Fibroblast of lung (primary cell): ENCODE measurements at regions not wholly inside any gene's neighbourhood (a gene's known extent, or its start where the extent isn't known, plus 50 kb on each side); places are given as distances from the start of the nearest gene placed in this dataset.

Experiments used
- DNase-seq, 2 donors: peaks; one replicate each; pipeline versions ENCODE4 v3.0.0 to v3.0.0-alpha.2; 2010; ENCODE audit warnings: low read depth in 2 of 2
- H2AFZ ChIP-seq: 2 replicates; pipeline ENCODE4 v1.5.1; 2012; ENCODE audit warnings: low read length, control low read depth, inconsistent platforms
- H3K27ac ChIP-seq: 2 replicates; pipeline ENCODE4 v1.5.1; 2011; ENCODE audit warnings: low read length, control low read depth; ENCODE audit not compliant: insufficient read depth
- H3K27me3 ChIP-seq: 2 replicates; pipeline ENCODE4 v1.5.1; 2011; ENCODE audit warnings: mild to moderate bottlenecking, low read length; ENCODE audit not compliant: control insufficient read depth, insufficient read depth
- H3K36me3 ChIP-seq: 2 replicates; pipeline ENCODE4 v1.5.1; 2011; ENCODE audit warnings: low read length; ENCODE audit not compliant: control insufficient read depth, insufficient read depth
- H3K4me1 ChIP-seq: 2 replicates; pipeline ENCODE4 v1.5.1; 2011; ENCODE audit warnings: low read length; ENCODE audit not compliant: control insufficient read depth, insufficient read depth; ENCODE audit errors: extremely low read depth
- H3K4me2 ChIP-seq: 2 replicates; pipeline ENCODE4 v1.5.1; 2011; ENCODE audit warnings: low read length, control low read depth; ENCODE audit not compliant: insufficient read depth; ENCODE audit errors: extremely low read depth
- H3K4me3 ChIP-seq, 4 experiments: fragments of 200-600 bp in 1 of 4; sonication (generic) in 1 of 4; replicated peaks in 1 of 4; 2 replicates each; pipeline ENCODE4 v1.5.1; 2011 to 2016; ENCODE audit warnings: low read length in 4 of 4, low read depth in 3 of 4, mild to moderate bottlenecking in 3 of 4, control low read depth in 2 of 4, inconsistent platforms in 1 of 4, mixed read lengths in 1 of 4; ENCODE audit not compliant: insufficient read depth in 1 of 4; ENCODE audit errors: control extremely low read depth in 1 of 4
- H3K79me2 ChIP-seq: 2 replicates; pipeline ENCODE4 v1.5.1; 2012; ENCODE audit warnings: mild to moderate bottlenecking, low read length, inconsistent platforms; ENCODE audit not compliant: control insufficient read depth, insufficient read depth
- H3K9ac ChIP-seq: 2 replicates; pipeline ENCODE4 v1.5.1; 2011; ENCODE audit warnings: mild to moderate bottlenecking, low read length, control low read depth; ENCODE audit not compliant: insufficient read depth
- H3K9me3 ChIP-seq: 2 replicates; pipeline ENCODE4 v1.5.1; 2012; ENCODE audit warnings: low read depth, low read length; ENCODE audit not compliant: control insufficient read depth, insufficient read depth
- H4K20me1 ChIP-seq: 2 replicates; pipeline ENCODE4 v1.5.1; 2011; ENCODE audit warnings: low read length; ENCODE audit not compliant: control insufficient read depth, insufficient read depth; ENCODE audit errors: extremely low read depth
- CTCF ChIP-seq, 2 donors: IDR thresholded peaks in 1 of 2; conservative IDR thresholded peaks in 1 of 2; 1 replicate in 1 of 2; 2 replicates in 1 of 2; pipeline ENCODE4 v1.5.1; 2011 to 2012; ENCODE audit warnings: low read length in 2 of 2, control low read depth in 1 of 2, inconsistent platforms in 1 of 2, low read depth in 1 of 2, mild to moderate bottlenecking in 1 of 2
- EZH2 ChIP-seq: IDR thresholded peaks from 2 replicates; pipeline ENCODE4 v1.5.1; 2012; ENCODE audit warnings: low read length, control low read depth, mild to moderate bottlenecking; ENCODE audit errors: missing control alignments

DNA sequence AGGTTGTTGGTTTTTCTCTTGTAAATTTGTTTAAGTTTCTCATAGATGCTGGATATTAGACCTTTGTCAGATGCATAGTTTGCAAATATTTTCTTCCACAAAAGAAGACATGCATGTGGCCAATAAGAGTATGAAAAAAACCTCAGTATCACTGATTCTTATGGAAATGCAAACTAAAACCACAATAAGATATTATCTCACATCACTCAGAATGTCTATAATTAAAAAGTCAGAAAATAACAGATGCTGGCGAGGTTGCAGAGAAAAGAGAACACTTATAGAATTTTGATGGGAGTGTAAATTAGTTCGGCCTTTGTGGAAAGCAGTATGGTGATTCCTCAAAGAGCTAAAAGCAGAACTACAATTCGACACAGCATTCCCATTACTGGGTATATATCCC lies 1355.6 kb downstream of the FAM133A start:
- Histone ChIP-seq H3K36me3 (no peaks in the 10 kb centered on the region), H3K4me2 (no peak overlapping the region), H3K27ac (no peak overlapping the region), H3K27me3 (no peaks in the 10 kb centered on the region), H3K9ac (no peak overlapping the region), H3K4me3 (no peak overlapping the region), H4K20me1 (no peaks in the 10 kb centered on the region), H3K9me3 (no peaks in the 10 kb centered on the region), H3K79me2 (no peaks in the 10 kb centered on the region), H2AFZ (no peak overlapping the region), H3K4me1 (no peaks in the 10 kb centered on the region)
- TF ChIP-seq CTCF (conservative IDR thresholded peaks at IDR 0.05 in 1 of 2, IDR thresholded peaks at IDR 0.05 in 1 of 2; ENCODE audit: low read depth in 1 of 2, low read length in 2 of 2), result no peak
- TF ChIP-seq EZH2, result no peak
- no peak for DNase-seq

GRCh38 chrX:95040104-95040503 lies 1366.1 kb downstream of the FAM133A start:
- no peak for DNase-seq
- H3K27me3 ChIP-seq, result no peaks in the 10 kb centered on the region
- H4K20me1 ChIP-seq, result no peaks in the 10 kb centered on the region
- H3K79me2 ChIP-seq, result no peaks in the 10 kb centered on the region
- no peaks in the 10 kb centered on the region for H3K9me3 ChIP-seq
- H3K9ac ChIP-seq, result no peak overlapping the region
- no peak overlapping the region for H3K4me2 ChIP-seq
- H2AFZ ChIP-seq, result no peak overlapping the region
- H3K4me3 ChIP-seq, result no peak overlapping the region
- no peak overlapping the region for H3K27ac ChIP-seq
- no peaks in the 10 kb centered on the region for H3K4me1 ChIP-seq
- no peaks in the 10 kb centered on the region for H3K36me3 ChIP-seq
- TF ChIP-seq CTCF (conservative IDR thresholded peaks at IDR 0.05 in 1 of 2, IDR thresholded peaks at IDR 0.05 in 1 of 2; ENCODE audit: low read depth in 1 of 2, low read length in 2 of 2) (no peak), EZH2 (no peak)

- H3K9ac ChIP-seq, result no peak overlapping the region
- TF ChIP-seq CTCF (conservative IDR thresholded peaks at IDR 0.05 in 1 of 2, IDR thresholded peaks at IDR 0.05 in 1 of 2; ENCODE audit: low read depth in 1 of 2, low read length in 2 of 2), result no peak
- no peaks in the 10 kb centered on the region for H3K9me3 ChIP-seq
- no peak overlapping the region for H2AFZ ChIP-seq
- H4K20me1 ChIP-seq, result no peaks in the 10 kb centered on the region
- H3K27ac ChIP-seq, result no peak overlapping the region
- H3K4me1 ChIP-seq, result no peaks in the 10 kb centered on the region
- no peaks in the 10 kb centered on the region for H3K36me3 ChIP-seq
- H3K4me3 ChIP-seq, result no peak overlapping the region
- no peaks in the 10 kb centered on the region for H3K27me3 ChIP-seq
- H3K79me2 ChIP-seq, result no peaks in the 10 kb centered on the region
- no peak for DNase-seq
- no peak overlapping the region for H3K4me2 ChIP-seq
These were observed 1370.3 kb downstream of the FAM133A start for GRCh38 chrX:95044331-95044730.
